A673 (cell line): ENCODE measurements at regions not wholly inside any gene's neighbourhood (a gene's known extent, or its start where the extent isn't known, plus 50 kb on each side); places are given as distances from the start of the nearest gene placed in this dataset.

Source experiments
- CTCF ChIP-seq: fragments of 300-800, 200-600 bp; sonication (generic); conservative IDR thresholded peaks from 2 replicates; pipeline ENCODE4 v1.5.1; 2017; ENCODE audit warnings: low read depth, mild to moderate bottlenecking, antibody characterized with exemption, low read length, moderate library complexity, mixed read lengths
- EZH2 ChIP-seq: fragments of 200-600 bp; sonication (generic); IDR thresholded peaks from 2 replicates; pipeline ENCODE4 v1.6.1; 2017; ENCODE audit warnings: borderline replicate concordance, low read depth, mild to moderate bottlenecking, mixed read lengths, antibody characterized with exemption, low read length; ENCODE audit not compliant: poor library complexity, severe bottlenecking

- TF ChIP-seq CTCF (no peak), EZH2 (no peak)
Measured at GRCh38 chr2:6024784-6025183, 332.6 kb downstream of the SOX11 start.
